Ascending aorta (tissue), 2 donors: ENCODE measurements at regions not wholly inside any gene's neighbourhood (a gene's known extent, or its start where the extent isn't known, plus 50 kb on each side); places are given as distances from the start of the nearest gene placed in this dataset.

Source experiments
- DNase-seq, 2 donors: peaks; one replicate each; pipeline ENCODE4 v3.0.0-alpha.2; 2019; ENCODE audit warnings: low spot score in 2 of 2
- H3K27ac ChIP-seq, 2 donors: fragments of 200-600 bp; sonication (generic); one replicate each; pipeline ENCODE4 v1.5.1; 2016 to 2017; ENCODE audit warnings: mild to moderate bottlenecking in 1 of 2
- H3K27me3 ChIP-seq: fragments of 200-600 bp; sonication (generic); one replicate; pipeline ENCODE4 v1.5.1; 2017
- H3K36me3 ChIP-seq, 2 donors: fragments of 200-600 bp; sonication (generic); one replicate each; pipeline ENCODE4 v1.5.1; 2016
- H3K4me1 ChIP-seq, 2 donors: fragments of 200-600 bp; sonication (generic); one replicate each; pipeline ENCODE4 v1.5.1; 2016 to 2017; ENCODE audit warnings: mild to moderate bottlenecking in 1 of 2
- H3K4me3 ChIP-seq, 2 donors: fragments of 200-600 bp; sonication (generic); one replicate each; pipeline ENCODE4 v1.5.1; 2016 to 2017; ENCODE audit warnings: mild to moderate bottlenecking in 1 of 2
- H3K9me3 ChIP-seq, 2 donors: fragments of 200-600 bp; sonication (generic); one replicate each; pipeline ENCODE4 v1.5.1; 2016
- intact Hi-C: fragments of 100-400 bp; cut with DNase I; formaldehyde crosslinking; loops from one replicate; pipeline ENCODE4 v1.15.1; 2023
- TF ChIP-seq, protein P1 (sequence below), 3 experiments: fragments of 200-600 bp in 2 of 3; fragments of 450-650 bp in 1 of 3; sonication (generic) in 2 of 3; IDR thresholded peaks; one replicate each; pipeline ENCODE4 v1.5.1; 2016 to 2019; ENCODE audit warnings: antibody characterized with exemption in 3 of 3, mild to moderate bottlenecking in 1 of 3, moderate library complexity in 1 of 3

- intact Hi-C loops = no loop called here
- no peak for DNase-seq
- Histone ChIP-seq H3K27ac (no peak overlapping the region), H3K27me3 (no peaks in the 10 kb centered on the region), H3K9me3 (no peaks in the 10 kb centered on the region), H3K4me1 (no peaks in the 10 kb centered on the region), H3K4me3 (no peak overlapping the region), H3K36me3 (no peaks in the 10 kb centered on the region)
- TF ChIP-seq, protein P1, sequence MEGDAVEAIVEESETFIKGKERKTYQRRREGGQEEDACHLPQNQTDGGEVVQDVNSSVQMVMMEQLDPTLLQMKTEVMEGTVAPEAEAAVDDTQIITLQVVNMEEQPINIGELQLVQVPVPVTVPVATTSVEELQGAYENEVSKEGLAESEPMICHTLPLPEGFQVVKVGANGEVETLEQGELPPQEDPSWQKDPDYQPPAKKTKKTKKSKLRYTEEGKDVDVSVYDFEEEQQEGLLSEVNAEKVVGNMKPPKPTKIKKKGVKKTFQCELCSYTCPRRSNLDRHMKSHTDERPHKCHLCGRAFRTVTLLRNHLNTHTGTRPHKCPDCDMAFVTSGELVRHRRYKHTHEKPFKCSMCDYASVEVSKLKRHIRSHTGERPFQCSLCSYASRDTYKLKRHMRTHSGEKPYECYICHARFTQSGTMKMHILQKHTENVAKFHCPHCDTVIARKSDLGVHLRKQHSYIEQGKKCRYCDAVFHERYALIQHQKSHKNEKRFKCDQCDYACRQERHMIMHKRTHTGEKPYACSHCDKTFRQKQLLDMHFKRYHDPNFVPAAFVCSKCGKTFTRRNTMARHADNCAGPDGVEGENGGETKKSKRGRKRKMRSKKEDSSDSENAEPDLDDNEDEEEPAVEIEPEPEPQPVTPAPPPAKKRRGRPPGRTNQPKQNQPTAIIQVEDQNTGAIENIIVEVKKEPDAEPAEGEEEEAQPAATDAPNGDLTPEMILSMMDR (IDR thresholded peaks at IDR 0.05) = no peak
These were observed 622.8 kb downstream of the QKI start for GRCh38 chr6:164037171-164037870.

GRCh38 chr6:164035900-164036485 lies 621.5 kb downstream of the QKI start:
- Histone ChIP-seq H3K4me3 (no peak overlapping the region), H3K4me1 (no peaks in the 10 kb centered on the region), H3K27me3 (no peaks in the 10 kb centered on the region), H3K36me3 (no peaks in the 10 kb centered on the region), H3K9me3 (no peaks in the 10 kb centered on the region), H3K27ac (no peak overlapping the region)
- intact Hi-C loops = no loop called here
- TF ChIP-seq, protein P1 (IDR thresholded peaks at IDR 0.05) = no peak
- DNase-seq = no peak

- Histone ChIP-seq H3K27ac (no peak overlapping the region), H3K9me3 (no peaks in the 10 kb centered on the region)
- TF ChIP-seq, protein P1 (IDR thresholded peaks at IDR 0.05) = no peak
These were observed 620.2 kb downstream of the QKI start for GRCh38 chr6:164034602-164035140.

DNA sequence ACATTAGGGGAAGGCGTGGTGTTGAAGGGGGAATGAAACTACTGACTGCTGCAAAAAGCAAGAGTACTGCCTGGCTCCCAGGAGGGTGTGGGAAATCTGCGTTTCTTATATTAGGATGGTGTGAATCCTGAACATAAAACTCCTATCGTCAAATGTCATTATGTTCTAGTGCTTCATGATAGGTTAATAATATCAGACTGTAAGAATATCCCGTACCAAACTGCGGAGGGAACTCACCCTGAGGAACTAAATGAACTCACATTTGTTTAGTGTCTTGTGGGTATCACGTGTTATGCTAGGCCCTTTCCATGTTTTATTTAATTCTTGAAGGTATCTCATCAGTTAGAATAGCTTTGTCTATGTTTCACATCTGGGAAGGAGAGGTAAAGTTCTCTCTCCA lies 610.7 kb downstream of the QKI start:
- Histone ChIP-seq H3K36me3 (no peaks in the 10 kb centered on the region), H3K4me3 (no peak overlapping the region), H3K27ac (no peak overlapping the region), H3K9me3 (no peaks in the 10 kb centered on the region), H3K27me3 (no peaks in the 10 kb centered on the region), H3K4me1 (no peaks in the 10 kb centered on the region)
- intact Hi-C loops = no loop called here
- DNase-seq = no peak
- TF ChIP-seq, protein P1 (IDR thresholded peaks at IDR 0.05) = no peak

More at GRCh38 chr6:164034602-164035140, 620.2 kb downstream of the QKI start:
- H3K27me3 ChIP-seq = no peaks in the 10 kb centered on the region
- intact Hi-C loops = no loop called here
- no peak overlapping the region for H3K4me3 ChIP-seq
- no peaks in the 10 kb centered on the region for H3K4me1 ChIP-seq
- no peak for DNase-seq
- H3K36me3 ChIP-seq = no peaks in the 10 kb centered on the region

DNA sequence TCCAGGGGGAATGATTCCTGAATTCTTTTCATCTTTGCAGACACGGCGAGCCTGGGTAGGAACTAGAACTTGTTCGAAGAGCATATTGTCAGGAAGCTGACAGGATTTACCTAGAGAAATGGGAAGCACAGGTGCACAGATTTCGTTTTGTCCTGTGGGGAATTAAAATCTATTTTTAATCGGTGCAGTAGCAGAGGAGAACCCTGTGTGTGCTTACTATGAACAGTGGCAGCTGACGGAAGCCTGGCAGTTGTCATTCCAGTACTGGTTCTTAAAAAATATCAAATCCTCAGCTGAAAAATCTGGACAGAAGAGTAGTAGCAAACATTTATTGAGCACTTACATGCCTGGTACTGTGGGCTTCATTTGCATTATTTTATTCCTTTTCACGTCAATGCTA lies 609.0 kb downstream of the QKI start:
- Histone ChIP-seq H3K36me3 (no peaks in the 10 kb centered on the region), H3K9me3 (no peaks in the 10 kb centered on the region), H3K27me3 (no peaks in the 10 kb centered on the region), H3K27ac (no peak overlapping the region), H3K4me3 (no peak overlapping the region), H3K4me1 (no peaks in the 10 kb centered on the region)
- no peak for DNase-seq
- TF ChIP-seq, protein P1 (IDR thresholded peaks at IDR 0.05) = no peak
- intact Hi-C loops = no loop called here
